D721Med (cell line): ENCODE measurements at regions not wholly inside any gene's neighbourhood (a gene's known extent, or its start where the extent isn't known, plus 50 kb on each side); places are given as distances from the start of the nearest gene placed in this dataset.

Source experiments
- DNase-seq: peaks from one replicate; pipeline ENCODE4 v3.0.0; 2011; ENCODE audit warnings: low spot score; ENCODE audit not compliant: insufficient read length
- FAIRE-seq: peaks from 2 replicates; lab custom pipeline; 2011; peaks lifted over from hg19 to GRCh38; lab: Jason Lieb, UNC
- TF ChIP-seq, protein P1 (sequence below): IDR thresholded peaks from 2 replicates; pipeline ENCODE4 v1.5.1; 2012; ENCODE audit warnings: mild to moderate bottlenecking, control low read depth; ENCODE audit not compliant: insufficient read depth; ENCODE audit errors: missing control alignments

DNA sequence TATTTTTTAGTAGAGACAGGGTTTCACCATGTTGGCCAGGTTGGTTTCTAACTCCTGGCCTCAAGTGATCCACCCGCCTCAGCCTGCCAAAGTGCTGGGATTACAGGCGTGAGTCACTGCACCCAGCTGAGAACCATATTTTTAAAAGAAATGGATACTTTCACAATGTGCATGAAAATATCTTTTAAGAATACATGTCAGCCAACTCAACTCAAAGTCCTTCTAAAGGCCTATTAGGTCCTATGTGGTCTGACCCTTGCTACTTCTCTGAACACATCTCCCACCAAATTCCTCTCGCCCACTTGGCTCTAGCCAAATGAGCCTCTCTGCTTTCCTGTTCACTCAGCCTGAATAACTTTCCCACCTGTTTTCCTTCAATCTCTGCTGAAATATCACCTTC, 119.6 kb downstream of the MTX2 start:
- TF ChIP-seq, protein P1, sequence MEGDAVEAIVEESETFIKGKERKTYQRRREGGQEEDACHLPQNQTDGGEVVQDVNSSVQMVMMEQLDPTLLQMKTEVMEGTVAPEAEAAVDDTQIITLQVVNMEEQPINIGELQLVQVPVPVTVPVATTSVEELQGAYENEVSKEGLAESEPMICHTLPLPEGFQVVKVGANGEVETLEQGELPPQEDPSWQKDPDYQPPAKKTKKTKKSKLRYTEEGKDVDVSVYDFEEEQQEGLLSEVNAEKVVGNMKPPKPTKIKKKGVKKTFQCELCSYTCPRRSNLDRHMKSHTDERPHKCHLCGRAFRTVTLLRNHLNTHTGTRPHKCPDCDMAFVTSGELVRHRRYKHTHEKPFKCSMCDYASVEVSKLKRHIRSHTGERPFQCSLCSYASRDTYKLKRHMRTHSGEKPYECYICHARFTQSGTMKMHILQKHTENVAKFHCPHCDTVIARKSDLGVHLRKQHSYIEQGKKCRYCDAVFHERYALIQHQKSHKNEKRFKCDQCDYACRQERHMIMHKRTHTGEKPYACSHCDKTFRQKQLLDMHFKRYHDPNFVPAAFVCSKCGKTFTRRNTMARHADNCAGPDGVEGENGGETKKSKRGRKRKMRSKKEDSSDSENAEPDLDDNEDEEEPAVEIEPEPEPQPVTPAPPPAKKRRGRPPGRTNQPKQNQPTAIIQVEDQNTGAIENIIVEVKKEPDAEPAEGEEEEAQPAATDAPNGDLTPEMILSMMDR, result no peak
- no peak for FAIRE-seq
- DNase-seq, result no peak

DNA sequence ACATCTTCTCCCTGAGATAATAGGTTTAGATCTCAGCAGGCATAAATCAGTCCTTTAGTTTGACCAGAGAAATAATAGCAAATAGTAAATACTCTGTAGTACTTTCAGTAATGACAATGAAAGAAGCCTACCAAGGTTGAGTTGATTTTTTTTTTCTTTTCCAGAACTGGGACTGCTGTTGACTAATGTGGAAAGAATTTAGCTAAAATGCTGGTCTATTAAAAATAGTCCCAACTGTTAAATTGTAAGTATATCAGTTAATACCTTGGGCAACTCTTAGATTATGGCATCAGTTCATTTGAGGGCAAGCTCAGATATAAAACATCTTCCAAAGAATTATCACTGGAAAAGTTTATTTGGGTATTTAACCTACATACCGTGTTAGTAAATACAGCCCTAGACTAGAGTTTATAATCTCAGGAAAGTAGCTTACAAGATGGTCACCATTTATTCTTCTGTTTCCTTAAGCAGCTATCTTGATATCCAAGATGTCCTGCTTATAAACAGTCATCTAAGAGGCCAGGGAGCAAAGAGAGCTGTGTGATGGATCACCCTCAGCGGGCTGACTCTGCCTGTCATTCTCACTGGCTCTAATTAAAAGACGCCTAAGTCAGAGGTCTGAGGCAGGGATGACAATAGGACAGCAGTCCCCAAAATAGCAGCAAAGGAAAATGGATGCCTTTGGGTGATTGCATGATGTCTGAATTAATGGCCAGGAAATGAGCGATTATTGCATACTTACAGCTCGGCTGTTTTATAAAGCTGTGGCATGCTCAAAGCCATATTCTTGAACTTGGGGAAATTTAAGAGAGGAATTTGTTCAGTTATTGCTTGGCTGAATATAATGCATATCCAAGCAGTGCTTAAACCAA, 121.3 kb downstream of the MTX2 start:
- TF ChIP-seq, protein P1, result no peak
- DNase-seq, result no peak
- no peak for FAIRE-seq

DNA sequence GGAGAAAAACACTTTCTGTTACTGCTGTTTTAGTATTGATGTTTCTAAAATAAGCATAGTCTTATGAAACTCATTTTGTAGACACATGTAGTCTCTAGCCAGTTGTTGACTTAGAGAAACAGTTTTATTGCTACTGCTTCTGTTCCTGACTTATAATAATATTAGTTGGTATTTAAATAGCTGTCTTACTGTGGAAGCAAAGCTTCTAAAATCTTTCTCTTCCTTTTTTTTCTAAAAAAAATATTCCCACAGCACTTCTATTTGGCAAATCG, 121.8 kb downstream of the MTX2 start:
- no peak for DNase-seq
- TF ChIP-seq, protein P1, result no peak
- FAIRE-seq, result no peak

DNA sequence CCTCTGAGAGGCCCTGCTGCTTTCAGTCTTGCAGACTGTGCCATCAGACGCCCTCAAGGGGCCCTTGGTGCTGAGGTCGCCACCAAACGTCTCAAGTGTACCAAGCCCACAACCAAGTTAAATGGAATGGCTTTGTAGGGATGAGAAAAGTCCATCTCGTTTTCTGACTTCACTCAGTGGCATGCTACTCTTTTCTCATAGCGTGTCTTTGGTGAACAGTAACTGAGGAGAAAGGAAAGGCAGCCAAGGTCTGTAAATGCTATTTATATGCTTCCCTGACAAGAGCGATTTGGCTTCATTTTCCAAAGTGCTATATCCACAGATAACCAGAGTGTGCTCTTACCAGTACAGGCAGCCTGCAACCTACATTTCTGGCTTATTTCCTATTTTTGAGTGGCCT, 123.0 kb downstream of the MTX2 start:
- no peak for FAIRE-seq
- TF ChIP-seq, protein P1, result no peak
- DNase-seq, result no peak

DNA sequence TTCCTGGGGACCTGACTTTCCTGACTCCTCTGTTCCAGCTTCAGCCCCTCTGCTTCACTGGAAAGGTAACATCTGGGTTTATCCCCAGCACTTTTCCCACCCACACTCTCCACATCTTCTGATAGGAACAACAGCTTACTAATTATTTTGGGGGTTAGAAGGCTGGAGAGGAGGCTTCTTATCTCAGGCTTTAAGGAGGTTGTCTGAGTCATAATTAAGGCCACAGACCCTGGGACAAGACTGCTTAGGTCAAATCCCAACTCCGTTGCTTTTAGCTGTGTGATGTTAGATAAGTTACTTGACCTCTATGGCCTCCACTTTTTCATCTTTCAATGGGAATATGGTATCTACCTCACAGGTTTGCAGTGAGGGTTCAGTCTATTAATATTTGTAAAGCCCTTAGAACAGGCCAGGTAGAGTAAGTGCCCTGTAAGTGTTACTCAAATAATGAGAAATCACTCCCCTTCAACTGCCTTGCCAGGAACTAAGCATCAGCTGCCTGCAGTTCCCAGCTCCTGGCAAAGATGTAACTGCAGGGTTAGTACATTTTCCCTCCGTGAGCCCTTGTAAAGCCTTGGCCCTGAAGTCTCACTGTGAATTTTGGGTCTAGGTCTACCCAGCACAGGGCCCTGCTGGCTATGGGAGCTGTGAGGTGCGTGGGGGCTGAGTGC, 123.6 kb downstream of the MTX2 start:
- FAIRE-seq (no peak), DNase-seq (no peak)
- TF ChIP-seq, protein P1, result no peak

DNA sequence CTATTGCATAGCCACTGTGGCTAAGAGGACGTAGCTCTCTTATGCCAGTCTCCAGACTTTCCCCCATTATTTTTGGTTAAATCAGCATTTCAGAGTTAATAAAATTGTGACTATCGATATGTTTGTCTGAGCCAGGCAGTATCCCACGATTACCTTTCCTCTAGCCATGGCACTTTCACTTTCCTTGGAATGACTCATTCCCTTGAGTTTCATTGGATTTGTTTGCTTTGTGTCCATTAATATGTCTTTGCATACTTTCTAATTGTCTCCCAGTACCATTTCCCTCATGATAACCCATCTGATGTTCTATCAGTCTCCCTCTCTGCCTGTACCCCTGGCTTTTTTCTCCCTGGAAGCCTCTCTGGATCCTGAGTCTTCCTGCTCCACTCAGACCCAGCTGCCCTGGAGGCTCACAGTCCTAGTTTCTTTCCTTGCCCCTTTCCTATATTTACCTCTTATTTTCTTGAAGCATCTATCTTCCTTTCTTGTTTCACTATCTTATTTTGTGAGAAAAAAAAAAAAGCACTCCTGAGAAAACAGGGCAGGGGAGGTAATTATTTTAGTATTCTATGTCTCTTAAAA, 126.1 kb downstream of the MTX2 start:
- DNase-seq (no peak), FAIRE-seq (no peak)
- TF ChIP-seq, protein P1, result no peak
